ENCODE measurements at regions not wholly inside any gene's neighbourhood (a gene's known extent, or its start where the extent isn't known, plus 50 kb on each side); places are given as distances from the start of the nearest gene placed in this dataset.

- no peak for DNase-seq (ENCODE audit: low read depth)
Measured at GRCh38 chr5:170159947-170160346, 54.2 kb downstream of the FOXI1 start.

- DNase-seq (ENCODE audit: low read depth) = peak; percentile 64
Measured at GRCh38 chr5:170161069-170161468, 55.4 kb downstream of the FOXI1 start.

DNA sequence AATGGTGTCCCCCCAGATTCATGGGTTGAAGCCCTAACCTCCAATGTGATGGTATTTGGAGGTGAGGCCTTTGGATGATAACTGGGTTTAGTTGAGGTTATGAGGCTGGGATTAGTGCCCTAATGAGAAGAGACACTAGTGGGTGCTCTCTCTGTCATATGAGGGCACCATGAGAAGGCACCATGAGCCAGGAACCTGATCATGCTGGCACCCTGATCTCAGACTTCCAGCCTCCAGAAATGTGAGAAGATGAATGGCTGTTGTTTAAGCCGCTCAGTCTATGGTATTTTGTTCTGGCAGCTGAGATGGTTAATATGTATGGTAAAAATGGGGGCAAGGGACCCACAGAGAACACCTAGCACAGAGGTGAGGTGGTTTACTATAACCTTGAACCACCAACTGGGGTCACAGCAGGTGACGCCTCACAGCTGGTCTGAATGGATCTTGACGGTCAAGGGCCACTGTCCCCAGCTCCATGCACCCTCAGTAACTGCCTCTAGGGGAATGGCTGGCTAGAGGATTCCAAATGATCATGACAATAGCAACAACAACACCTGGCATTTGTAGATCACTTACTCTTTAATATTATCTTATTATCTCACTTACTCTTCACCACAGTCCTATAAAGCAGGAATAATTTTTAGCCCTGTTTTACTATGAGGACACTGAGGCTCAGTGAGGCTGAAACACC lies 57.1 kb downstream of the FOXI1 start:
- DNase-seq (ENCODE audit: low read depth) = no peak

GRCh38 chr5:170164087-170164486 lies 58.4 kb downstream of the FOXI1 start:
- no peak for DNase-seq (ENCODE audit: low read depth)

GRCh38 chr5:170164921-170165320 lies 59.2 kb downstream of the FOXI1 start:
- DNase-seq (ENCODE audit: low read depth) = no peak

- DNase-seq (ENCODE audit: low read depth) = no peak
Measured at GRCh38 chr5:170166101-170166500, 60.4 kb downstream of the FOXI1 start.

GRCh38 chr5:170168002-170168401 lies 62.3 kb downstream of the FOXI1 start:
- no peak for DNase-seq (ENCODE audit: low read depth)

GRCh38 chr5:170168797-170169196 lies 63.1 kb downstream of the FOXI1 start:
- DNase-seq (ENCODE audit: low read depth) = no peak

DNA sequence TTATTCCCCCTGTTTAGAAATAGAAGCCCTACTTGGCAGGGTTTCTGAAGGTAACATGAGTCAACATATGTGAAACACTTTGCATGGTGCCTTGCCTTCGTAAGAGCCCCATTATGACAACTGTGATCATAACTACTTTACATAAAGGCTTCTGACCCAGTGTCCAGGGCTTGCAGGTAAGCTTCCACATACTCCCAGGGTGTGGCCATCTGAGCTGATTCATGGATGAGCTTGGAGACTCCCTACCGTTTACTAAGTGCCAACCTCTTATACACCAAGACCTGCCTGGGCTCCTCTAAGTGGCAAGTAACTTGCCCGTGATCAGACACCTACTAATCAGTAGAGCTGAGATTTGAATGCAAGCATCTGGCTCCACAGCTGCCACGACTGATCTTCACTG lies 62.8 kb upstream of the C5orf58 start:
- DNase-seq (ENCODE audit: low read depth) = no peak

- no peak for DNase-seq (ENCODE audit: low read depth)
Measured at GRCh38 chr5:170171811-170172210, 61.0 kb upstream of the C5orf58 start.

DNA sequence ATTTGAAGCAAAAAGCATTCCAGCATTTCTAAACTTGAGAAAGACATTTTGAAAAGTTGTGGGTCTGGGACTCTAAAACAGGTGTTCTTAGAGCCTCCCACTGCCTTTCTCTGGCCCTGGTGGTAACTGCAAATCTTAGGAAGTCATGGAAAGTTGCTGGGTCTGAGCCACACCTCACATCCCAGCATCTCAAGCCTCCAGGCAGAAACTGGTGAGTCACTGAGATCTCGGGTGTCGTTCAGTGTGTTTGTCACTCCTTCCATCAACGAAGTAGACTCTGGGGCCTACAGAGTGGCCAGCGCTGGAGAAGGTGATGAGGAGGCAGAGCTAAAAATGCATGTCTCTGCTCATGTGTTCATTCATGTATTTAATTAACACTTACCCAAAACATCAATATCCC lies 59.6 kb upstream of the C5orf58 start:
- DNase-seq (ENCODE audit: low read depth) = peak; percentile 57

DNA sequence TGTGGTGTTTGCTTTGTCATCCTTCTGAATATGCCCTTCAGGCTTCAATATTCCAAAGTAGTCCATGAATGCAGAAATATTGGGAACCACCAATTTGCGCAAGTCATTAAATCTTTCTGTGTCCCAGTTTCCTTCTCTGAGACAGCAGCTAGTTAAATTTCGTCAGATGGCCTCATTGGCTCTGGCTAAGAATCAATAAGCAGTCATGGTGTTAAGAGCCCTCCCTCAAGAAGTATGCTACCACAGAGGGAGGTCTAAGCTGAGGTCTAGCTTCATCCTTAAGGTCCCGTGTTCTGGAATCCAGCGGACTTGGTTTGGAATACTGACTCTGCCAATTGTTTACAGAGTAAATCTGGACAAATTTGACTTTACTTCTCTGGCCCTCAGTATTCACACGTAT lies 59.1 kb upstream of the C5orf58 start:
- no peak for DNase-seq (ENCODE audit: low read depth)

- DNase-seq (ENCODE audit: low read depth) = no peak
Measured at GRCh38 chr5:170176916-170177315, 55.9 kb upstream of the C5orf58 start.

GRCh38 chr5:170178814-170179213 lies 54.0 kb upstream of the C5orf58 start:
- no peak for DNase-seq (ENCODE audit: low read depth)

- DNase-seq (ENCODE audit: low read depth) = no peak
Measured at GRCh38 chr5:170179626-170180025, 53.2 kb upstream of the C5orf58 start.

DNA sequence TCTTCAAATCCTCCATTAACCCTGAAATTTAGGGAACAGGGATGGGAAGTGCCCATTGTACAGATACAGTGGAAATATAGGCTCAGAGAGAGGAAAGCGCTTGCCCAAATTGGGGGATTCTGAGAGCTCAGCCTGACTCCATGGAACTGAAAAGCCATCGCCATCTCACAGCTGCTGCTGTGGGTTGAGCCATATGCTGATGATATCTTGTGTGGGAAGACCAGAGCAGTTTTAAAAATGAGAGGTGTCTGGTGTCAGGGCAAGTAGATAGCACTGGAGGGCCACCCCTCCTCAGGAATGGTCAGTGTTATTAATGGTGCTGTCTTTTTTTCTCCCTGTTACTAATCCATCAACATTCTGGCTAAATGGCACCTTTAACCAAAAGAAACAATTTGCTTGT lies 50.9 kb upstream of the C5orf58 start:
- no peak for DNase-seq (ENCODE audit: low read depth)

DNA sequence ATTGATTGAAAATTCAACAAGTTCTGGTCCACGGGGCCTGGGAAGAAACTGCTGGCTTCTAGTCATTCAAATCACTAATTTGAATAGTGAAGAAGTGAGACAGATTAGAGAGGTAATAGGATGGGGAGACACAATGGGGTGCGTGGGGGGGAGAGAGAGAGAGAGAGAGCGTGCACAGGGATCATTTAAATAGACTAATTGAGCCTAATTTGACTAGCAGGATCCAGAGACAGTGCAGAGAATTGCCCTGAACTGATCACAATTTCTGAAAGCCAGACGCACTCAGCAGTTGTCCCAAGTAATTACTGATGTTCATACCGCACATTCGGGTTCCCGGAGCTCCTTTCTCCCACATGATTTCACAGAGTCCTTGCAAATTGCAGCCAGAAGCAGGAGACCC lies 50.3 kb upstream of the C5orf58 start:
- DNase-seq (ENCODE audit: low read depth) = no peak

Data from fibroblast of gingiva (primary cell).